Adrenal gland (tissue), 5 donors: ENCODE measurements at regions not wholly inside any gene's neighbourhood (a gene's known extent, or its start where the extent isn't known, plus 50 kb on each side); places are given as distances from the start of the nearest gene placed in this dataset.

Experiments
- CTCF ChIP-seq, 6 experiments: fragments of 450-650 bp in 4 of 6; fragments of 200-600 bp in 2 of 6; sonication (generic) in 1 of 6; IDR thresholded peaks; 1 replicate in 5 of 6; 2 replicates in 1 of 6; pipeline versions ENCODE4 v1.5.1 to v1.8.0; 2016 to 2021; ENCODE audit warnings: antibody characterized with exemption in 6 of 6, mild to moderate bottlenecking in 2 of 6, moderate library complexity in 1 of 6
- POLR2A ChIP-seq, 2 donors: fragments of 450-650 bp; IDR thresholded peaks; one replicate each; pipeline ENCODE4 v1.6.1; 2017; ENCODE audit warnings: antibody characterized with exemption in 2 of 2, mild to moderate bottlenecking in 2 of 2, moderate library complexity in 1 of 2
- donor health status: DM: no; HTN: no; CAD: no.

- TF ChIP-seq CTCF (IDR thresholded peaks at IDR 0.05) (no peak), POLR2A (IDR thresholded peaks at IDR 0.05) (no peak)
Measured at GRCh38 chr13:22789027-22789593, 391.7 kb upstream of the SGCG start.
